HG03095 (cell line): ENCODE measurements at regions not wholly inside any gene's neighbourhood (a gene's known extent, or its start where the extent isn't known, plus 50 kb on each side); places are given as distances from the start of the nearest gene placed in this dataset.
"Not testable (repeated sequence)": the region's sequence is repeated elsewhere in the genome, so short reads cannot be mapped to it uniquely, and the experiment has no call there.

Experiments
- ATAC-seq: cut with Tn5 transposase; IDR thresholded peaks from one replicate; pipeline ENCODE4 v1.9.1; 2021; ENCODE audit warnings: moderate library complexity; ENCODE audit not compliant: unreplicated experiment

DNA sequence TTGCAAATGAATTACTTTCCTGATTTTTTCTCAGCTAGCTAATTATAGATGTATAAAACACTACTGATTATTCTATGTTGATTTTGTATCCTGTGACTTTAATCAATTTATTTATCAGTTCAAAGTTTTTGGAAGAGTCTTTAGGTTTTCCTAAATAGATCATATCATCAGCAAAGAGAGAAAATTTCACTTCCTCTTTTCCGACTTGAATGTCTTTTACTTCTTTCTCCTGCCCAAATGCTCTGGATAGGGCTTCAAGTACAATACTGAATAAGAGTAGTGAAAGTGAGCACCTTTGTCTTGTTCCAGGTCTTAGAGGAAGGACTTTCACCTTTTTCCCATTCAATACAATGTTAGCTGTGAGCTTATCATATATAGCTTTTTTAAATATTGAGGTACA is 417.9 kb downstream of the PDGFC start:
- no peak for ATAC-seq

DNA sequence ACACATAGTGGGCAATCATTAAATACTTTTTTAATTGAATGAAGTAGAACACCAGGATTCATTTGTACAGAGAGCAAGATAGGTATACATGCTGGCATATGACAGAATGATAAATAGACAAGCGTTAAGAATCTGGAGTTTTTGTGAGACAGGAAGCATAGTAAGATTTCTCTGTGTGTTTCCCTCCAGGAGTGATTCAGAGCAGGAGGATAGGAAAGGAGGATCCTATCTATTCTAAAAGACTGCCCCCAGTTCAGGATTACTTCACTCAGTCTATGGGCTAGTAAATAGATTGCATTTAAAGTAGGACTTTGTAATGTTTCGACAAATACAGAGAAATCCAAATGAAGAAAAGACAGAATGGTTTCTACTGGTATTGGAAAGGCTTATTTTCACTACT is 423.7 kb downstream of the PDGFC start:
- no peak for ATAC-seq

DNA sequence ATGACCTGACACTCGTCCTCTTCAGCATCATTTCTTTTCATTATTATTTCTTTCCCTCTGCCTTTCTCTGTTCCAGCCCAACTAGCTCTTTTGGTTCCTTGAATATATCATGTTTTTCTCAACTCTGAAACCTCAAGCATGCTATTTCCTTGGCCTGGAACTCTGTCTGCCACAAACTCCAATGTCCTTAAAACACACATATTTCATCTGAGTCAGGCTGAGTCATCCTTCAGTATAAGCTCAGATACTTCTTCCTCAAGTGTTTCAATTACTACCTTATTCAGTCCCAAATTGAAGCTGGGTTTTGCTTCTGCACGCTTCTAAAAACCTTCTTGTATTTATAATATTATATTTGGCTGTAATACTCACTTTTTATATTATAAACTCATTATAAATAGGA is 424.2 kb downstream of the PDGFC start:
- no peak for ATAC-seq

DNA sequence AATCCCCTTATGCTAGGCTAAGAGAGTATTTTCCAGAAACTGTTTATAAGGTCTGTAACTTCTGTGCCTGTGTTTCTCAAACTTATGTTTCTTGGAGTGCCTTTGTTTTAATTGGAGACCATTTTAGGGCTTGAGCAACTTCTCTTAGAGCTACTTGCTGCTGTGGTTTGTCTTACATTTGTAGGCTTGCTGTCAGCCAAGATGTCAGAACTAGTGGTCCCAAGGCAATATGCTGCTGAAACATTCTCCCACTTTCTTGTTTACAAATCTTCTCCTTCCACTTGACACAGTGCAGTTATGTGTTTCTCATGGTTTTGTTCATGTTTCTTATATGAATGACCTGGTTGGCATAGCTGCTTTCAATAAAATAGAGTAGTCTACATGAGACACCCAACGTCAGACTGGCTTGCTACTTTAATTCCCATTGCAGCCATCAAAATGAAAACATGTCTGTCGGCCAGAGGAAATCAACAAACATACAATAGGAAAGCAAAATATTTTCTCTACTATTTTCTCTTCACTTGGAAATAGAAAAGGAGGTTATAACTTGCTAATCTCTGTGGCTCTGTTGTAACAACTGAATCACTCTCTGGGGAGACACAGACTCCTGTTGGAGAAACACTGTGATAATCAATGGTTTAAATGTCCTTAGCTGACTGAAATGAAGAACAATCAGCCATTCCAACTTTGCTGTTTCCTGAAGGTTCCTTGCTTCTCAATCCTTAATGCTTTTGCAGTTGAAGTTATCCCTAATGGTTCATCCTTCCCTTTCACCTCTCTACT is 426.4 kb downstream of the PDGFC start:
- no peak for ATAC-seq

DNA sequence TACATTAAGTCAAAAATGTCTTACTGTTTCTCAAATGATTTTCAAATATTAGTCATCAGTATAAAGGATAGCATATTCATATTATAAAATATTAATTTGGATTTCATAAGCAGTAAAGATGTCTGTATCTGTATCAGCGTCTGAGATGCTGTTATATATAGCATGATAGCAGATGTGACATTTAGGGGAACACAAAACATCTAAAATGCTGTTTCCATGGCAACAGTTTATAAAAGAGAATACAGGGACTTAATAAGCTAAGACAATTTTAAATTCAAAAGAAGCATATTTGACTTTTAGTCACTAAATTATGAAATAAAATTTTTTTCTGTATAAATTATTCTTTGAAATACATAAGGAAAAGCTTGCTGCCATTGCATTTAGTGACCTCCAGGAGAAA is 432.2 kb downstream of the PDGFC start:
- no peak for ATAC-seq

DNA sequence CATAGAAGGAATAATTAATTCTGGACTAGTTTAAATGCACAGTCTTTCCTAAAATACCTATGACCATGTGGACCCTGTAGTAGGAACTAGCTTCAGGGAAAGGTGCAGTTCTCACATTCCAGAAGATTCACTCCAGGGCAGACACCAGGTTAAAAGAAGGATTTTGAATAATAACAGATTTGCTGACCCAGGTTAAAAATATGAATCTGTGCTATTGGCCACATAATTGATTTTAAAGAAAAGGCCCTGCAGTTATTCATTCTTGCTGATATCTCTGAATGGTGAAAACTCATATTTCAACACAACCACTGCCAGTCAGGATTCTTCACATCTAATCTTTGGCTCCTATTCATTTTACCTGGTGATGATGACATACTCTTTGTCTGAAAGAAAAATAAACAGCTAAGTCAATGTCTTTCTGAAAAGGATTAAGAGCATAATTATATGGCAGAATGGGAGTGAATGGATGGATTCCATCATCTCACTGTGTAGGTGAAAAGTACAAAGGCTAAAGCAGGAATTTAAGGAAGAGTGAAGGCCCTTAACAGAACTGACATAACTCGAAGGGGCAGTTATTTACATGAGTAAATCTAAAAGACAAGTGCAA is 432.8 kb downstream of the PDGFC start:
- no peak for ATAC-seq

DNA sequence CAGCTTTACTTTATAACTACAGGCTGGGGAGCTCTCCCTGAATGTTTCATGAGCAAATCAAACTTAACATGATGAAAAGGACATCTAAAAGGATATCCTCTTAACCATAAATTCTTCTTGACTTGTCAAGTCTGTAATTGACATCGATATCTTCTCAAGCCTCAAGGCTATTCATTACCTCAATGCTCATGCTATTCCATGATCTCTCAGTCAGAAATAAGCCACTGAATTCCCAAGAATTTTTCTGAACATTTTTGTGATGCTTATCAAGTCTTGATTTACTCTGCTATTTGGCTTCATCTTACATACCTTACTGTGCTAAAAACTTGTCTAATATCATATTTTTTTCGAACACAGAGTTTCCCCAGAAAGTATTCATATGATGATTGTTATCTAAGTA is 433.4 kb downstream of the PDGFC start:
- ATAC-seq = no peak

DNA sequence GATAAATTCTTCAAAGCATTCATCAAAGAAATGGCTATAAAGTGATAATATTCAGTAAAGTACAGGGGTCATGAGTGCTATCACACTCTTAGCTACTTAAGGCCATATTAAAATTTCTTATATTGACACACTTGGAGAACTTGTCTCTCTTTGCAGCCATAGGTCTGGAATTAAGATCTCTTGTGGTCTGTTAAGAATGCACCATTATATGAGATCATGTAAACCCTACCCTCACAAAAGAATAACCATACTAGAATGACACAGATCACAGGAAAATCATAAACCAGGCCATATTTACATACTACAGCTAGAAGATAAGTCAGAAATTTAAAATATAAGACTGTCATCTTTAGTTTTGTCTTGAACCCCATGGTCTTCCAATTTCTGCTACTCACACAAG is 434.3 kb downstream of the PDGFC start:
- ATAC-seq = no peak

DNA sequence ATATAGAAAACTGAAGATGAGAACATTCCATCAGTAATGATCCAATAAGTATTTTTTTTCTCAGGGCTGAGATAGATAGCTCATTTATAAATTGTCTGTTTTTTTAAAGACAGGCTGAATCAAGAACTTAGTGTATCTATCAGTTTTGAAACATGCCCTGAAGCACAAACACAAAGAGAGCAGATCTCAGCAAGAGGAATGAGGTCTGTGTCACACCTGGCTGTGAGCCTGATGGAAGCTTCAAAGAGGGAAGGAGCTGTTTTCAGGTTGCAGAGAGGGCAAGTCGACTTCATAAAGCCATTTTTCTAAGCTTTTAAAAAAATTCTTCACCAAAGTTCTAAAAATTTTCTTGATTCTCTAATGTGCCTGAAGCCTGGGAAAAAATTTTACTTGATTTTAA is 434.9 kb downstream of the PDGFC start:
- no peak for ATAC-seq

DNA sequence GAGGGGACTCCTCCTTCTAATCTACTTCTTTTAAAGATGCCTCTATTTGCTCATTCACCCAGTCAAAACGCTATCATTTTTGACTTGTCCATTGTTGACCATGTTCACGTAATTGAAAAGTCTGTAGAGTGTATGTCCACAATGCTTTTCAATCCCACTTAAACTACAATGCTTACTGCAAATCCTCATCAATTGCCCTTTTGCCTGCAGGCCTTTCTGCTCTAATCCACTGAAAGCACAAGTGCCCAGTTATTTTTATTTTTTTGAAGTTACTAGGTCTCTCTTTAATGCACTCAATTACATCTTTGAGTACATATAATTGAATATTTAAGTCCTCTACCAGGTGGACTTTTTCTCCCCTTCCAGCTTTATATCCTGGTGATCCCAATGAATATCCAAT is 437.4 kb downstream of the PDGFC start:
- ATAC-seq = no peak

DNA sequence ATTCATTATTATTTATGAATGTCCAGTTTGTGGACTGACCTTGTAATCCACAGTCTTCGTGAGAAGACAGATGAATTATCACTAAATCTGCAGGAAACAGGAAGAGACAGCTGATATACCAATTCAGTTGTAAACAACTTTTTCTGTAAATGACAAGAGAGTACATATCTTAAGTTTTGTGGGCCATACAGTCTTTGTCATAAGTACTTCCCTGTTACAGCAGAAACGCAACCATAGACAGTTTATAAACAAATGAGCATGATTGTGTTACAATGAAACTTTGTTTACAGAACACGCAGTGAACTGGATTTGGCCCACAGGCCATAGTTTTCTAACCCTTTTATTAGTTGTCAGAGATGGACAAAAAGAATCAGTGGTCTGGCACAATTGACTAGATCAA is 443.4 kb downstream of the PDGFC start:
- no peak for ATAC-seq

DNA sequence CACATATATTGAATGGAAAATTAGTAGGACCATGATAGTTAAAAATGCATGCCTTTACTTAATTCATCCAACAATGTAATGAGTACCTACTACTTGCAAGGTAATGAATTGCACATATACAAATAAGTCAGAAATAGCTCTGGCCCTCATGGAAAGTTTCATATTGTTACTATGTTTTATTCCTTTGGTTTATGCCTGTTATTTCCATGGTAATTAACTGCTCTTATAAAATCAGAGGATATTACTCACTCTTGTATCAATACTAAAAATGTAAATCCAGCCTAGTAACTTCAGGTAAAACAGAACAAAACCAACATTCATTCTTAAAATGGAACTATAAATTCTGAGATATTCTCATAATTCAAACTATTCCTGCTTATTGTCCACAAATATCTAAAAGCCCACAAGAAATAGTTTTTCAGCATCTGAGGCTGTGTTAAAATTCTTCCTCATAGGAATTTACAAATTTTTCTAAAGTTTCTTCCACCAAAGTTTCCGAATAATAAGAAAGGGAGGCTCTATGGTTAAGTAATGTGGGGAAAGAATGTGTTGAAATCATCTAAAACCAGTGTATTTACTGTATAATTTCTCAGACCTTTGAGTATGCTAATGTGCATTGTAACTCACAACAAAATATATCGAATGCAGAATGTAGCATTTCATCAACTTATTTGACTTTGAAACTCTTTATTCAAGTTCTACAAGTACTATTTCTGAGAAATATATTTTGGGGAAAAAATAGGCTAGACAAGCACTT is 444.2 kb downstream of the PDGFC start:
- no peak for ATAC-seq

DNA sequence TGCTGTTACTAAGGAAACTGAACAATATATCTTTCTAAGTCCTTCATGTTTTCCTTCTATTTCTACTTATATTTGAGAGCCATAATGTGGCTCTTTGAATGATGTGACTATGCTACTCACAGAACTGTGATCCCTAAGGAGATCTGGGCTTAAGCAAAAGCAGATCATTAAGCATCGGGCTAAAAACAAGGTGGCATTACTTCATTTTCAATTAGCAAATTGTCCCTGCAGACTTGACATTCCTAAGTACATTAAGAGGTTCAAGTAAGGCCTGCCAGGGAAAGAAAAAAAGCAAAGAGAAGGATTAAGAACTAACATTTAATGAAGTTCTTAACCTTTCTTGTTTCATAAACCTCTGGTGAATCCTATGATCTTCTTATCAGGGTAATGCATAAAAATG is 447.6 kb downstream of the PDGFC start:
- no peak for ATAC-seq

DNA sequence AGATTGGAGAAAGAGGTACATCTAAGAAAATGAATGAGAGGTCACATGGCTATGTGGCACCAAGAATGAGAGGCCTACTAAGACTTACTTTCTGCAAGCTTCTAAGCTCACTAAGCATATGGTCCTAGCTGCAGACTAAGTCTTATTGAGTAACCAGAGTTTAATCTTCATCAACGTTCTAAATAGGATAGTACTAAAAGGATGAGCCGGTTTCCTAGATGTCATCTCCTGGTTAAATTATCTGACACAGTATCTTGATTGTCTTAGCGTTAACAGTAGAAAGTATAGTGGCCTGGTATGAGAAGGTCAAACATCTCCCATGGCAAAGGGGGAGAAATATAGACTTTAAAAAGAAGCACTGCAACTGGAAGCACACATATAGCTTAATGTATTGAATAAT is 448.1 kb downstream of the PDGFC start:
- ATAC-seq = no peak

DNA sequence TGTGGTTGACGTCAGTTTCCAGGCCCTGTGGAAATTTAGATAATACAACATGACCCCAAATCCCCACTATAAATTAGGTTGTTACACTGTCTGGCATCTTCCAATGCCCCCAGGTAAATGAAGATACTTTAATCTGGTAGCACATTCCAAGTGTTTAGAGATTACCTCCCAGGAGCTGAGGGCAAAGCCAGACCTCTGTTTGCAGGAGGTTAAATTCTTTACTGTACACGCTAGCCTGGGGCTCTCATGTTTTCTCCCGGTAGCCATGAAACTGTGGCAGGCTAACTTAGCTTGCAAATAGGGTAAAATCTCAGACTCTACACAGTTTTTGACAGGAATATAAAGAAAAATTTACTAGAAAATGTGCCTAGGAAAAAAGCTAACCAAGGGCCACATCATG is 450.0 kb downstream of the PDGFC start:
- no peak for ATAC-seq

DNA sequence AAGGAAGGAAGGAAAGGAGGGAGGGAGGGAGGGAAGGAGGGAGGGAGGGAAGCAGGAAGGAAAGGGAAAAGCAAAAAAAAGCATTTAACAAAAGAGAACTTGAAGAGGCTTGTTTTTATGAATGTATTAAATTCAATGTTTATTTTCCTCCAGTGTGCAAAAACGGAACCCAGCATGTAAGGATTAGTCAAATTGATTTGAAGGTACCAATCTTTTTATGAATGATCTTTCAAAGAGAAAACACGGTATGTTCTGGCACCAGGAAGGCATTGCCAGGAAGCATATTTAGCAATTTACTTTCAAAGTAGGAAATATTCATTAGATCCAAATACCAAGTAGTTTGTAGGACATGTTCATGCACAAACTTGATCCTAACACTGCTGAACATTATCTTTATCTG is 453.6 kb downstream of the PDGFC start:
- ATAC-seq = no peak

DNA sequence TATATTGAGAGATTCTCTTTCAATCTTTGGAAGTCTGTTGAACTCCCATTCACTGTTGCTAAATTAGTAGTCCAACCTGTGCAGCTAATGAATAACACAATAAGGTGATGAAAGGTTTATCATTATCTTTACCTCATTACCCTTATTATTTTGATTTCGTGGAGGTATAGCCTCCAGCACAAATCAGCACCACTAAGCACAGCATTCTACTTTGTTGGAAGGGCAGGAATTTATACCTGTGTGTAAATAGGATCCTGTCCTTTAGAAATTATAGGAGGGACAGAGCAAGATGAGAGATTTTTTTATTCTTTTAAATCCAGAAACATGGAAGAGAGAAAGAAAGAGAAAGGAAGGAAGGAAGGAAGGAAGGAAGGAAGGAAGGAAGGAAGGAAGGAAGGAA is 454.1 kb downstream of the PDGFC start:
- ATAC-seq = no peak

DNA sequence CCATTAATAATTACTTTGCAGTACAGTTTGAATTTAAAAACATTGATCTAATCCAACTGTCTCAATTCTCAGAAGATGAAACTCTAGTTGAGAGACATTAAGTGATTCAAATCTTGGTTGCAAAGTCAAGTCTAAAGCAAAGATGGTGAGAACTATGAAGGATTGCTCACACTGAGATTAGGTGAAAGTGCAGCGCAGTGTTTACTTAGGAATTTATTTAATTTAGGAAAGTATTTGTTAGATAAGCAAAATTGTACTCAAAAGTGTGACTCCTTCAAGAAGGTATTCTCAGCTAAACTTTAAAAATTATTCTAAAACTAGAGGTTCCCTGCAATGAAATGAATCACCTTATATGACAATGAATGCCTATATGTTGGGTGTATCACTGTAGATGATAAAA is 454.9 kb downstream of the PDGFC start:
- ATAC-seq = no peak

DNA sequence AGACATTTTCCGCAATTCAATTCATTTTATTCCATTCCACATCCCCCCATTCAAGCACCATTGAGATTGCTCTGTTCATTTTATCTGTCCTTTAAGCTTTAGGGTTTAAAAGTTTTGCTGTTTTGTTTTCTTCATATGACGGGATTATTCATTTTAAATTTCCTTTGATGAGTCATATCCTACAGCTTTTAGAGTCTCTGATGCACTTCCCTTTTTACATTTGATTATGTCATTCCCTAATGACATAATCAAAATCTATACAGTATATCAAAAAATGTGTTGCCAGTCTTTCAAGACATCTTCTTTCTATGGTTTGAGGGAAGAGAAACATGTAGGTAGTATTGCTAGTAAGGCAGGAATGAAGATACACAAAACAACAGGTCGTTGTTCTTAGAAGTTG is 456.3 kb downstream of the PDGFC start:
- no peak for ATAC-seq

DNA sequence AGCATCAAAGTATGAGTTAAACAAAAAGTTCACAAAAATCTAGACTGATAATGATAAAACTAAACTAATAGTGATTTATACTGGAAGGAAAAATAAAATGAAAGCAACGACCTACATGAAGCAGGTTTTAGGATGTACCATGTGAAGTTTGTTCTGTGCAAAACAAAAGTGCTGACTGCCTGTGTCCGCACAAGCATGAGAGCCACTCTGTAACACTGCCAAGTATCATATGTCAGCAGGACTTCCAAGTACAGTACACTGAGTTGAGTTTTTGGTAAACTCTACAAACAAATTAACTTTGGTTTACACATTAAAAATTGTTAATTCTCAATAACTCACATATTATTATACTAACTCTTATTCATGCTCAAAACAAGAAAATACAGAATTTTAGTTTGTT is 459.0 kb downstream of the PDGFC start:
- no peak for ATAC-seq

DNA sequence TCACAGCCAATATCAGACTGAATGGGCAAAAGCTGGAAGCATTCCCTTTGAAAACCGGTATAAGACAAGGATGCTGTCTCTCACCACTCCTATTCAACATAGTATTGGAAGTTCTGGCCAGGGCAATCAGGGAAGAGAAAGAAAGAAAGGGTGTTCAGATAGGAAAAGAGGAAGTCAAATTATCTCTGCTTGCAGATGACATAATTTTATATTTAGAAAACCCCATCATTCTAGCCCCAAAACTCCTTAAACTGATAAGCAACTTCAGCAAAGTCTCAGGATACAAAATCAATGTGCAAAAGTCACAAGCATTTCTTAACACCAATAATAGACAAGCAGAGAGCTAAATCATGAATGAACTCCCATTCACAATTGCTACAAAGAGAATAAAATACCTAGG is 461.7 kb downstream of the PDGFC start:
- ATAC-seq = not testable (repeated sequence)

DNA sequence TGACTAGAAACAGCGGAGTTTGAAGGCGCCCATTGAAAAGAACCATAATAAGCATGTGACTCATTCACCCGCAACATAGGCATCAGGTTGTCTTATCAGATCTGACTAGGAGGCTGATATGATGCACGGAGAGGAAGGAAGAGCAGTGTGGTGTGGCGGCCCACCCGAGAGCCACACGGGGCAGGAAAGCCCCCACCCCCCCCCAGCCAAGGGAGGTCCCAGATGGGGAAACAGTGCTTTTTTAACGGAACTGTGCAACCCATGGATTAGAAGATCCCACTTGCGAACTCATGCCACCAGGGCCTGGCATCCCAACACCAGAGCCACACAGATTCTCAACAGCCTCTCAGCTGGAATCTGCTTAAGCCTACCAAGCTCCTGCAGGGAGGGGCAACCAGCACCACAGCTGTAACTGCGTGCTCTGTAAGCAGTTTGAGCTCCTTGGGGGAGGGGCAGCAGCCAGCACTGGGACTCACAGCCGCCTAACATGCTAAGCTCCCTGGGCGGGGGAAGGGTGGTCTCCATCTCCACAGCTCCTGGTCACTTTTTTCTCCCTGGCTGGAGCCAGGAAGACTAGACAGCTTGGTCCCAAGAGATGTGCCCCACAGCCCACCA is 466.2 kb downstream of the PDGFC start:
- no peak for ATAC-seq
